ENCODE measurements at regions not wholly inside any gene's neighbourhood (a gene's known extent, or its start where the extent isn't known, plus 50 kb on each side); places are given as distances from the start of the nearest gene placed in this dataset.

DNA sequence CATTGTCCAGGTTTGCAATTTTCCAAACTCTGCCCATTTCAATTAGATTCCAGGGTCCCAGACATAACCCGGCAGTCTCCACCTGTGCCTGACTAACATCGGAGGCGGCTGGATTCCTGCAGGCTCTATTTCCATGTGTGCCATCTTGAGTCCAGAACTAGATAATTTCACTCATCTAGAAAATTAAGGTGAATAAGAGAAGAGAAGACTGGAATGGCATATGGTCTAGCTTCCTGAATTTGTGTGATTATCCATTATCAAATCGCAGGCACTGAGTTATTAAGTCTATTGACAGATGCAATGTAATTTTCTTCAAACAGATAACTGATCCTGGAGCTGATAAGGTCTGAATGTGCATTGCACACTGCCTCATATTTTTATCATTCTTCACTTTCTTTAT, 305.2 kb downstream of the ETAA1 start (continued):
- TF ChIP-seq, protein P1, sequence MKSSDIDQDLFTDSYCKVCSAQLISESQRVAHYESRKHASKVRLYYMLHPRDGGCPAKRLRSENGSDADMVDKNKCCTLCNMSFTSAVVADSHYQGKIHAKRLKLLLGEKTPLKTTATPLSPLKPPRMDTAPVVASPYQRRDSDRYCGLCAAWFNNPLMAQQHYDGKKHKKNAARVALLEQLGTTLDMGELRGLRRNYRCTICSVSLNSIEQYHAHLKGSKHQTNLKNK (CRISPR knock-in tag; IDR thresholded peaks at IDR 0.05) = no peak
- TF ChIP-seq, protein P2, sequence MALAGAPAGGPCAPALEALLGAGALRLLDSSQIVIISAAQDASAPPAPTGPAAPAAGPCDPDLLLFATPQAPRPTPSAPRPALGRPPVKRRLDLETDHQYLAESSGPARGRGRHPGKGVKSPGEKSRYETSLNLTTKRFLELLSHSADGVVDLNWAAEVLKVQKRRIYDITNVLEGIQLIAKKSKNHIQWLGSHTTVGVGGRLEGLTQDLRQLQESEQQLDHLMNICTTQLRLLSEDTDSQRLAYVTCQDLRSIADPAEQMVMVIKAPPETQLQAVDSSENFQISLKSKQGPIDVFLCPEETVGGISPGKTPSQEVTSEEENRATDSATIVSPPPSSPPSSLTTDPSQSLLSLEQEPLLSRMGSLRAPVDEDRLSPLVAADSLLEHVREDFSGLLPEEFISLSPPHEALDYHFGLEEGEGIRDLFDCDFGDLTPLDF (CRISPR knock-in tag; IDR thresholded peaks at IDR 0.05) = no peak
- TF ChIP-seq RELA (CRISPR knock-in tag; IDR thresholded peaks at IDR 0.05; ENCODE audit: borderline replicate concordance) (no peak), NFATC4 (CRISPR knock-in tag; IDR thresholded peaks at IDR 0.05) (no peak), TEAD1 (CRISPR knock-in tag; IDR thresholded peaks at IDR 0.05) (no peak), NR1H2 (CRISPR knock-in tag; IDR thresholded peaks at IDR 0.05) (no peak), GABPB1 (CRISPR knock-in tag; IDR thresholded peaks at IDR 0.05) (no peak)

DNA sequence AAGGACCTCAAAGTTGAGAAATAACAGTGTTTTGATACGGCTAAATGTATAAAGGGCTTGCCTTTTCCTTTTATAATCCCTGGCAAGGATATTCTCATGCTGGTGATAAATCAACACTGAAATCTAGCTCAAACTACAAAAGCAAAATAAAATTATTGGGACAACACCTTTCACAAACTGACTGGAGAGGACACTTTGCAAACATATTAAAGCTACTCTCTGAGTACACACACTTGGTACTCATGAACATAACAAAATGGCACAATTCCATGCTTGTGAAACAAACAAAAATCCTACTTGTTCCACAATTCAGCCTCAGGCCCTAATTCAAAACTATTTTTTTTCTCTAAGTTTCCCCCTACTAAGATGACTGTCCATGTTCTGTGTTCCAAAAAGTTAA, 305.8 kb downstream of the ETAA1 start:
- no peak overlapping the region for H3K4me3 Mint-ChIP-seq
- DNase-seq (ENCODE audit: low spot score) (no peak), ATAC-seq (no peak)
- no peaks in the 10 kb centered on the region for H3K4me1 Mint-ChIP-seq
- no peaks in the 10 kb centered on the region; the same call in 1 of the 2 replicates for H3K27me3 Mint-ChIP-seq (ENCODE audit: low read depth)
- CTCF ChIA-PET = interaction anchor here (1.2 kb wide), 1 partner anchor 143 kb away, joined by 3 read pairs; no protein-coding TSS in a partner anchor
- POLR2A ChIA-PET = no interaction called here
- H3K36me3 Mint-ChIP-seq = no peaks in the 10 kb centered on the region
- TF ChIP-seq RELA (CRISPR knock-in tag; IDR thresholded peaks at IDR 0.05; ENCODE audit: borderline replicate concordance) = no peak
- TF ChIP-seq TCF7 (CRISPR knock-in tag; IDR thresholded peaks at IDR 0.05; ENCODE audit: low read depth) = no peak
- no peak for TF ChIP-seq CBFB (CRISPR knock-in tag; IDR thresholded peaks at IDR 0.05; ENCODE audit: low read depth)
- TF ChIP-seq JAZF1 (CRISPR knock-in tag; IDR thresholded peaks at IDR 0.05) = no peak
- TF ChIP-seq ZNF219 (CRISPR knock-in tag; IDR thresholded peaks at IDR 0.05; ENCODE audit: borderline replicate concordance) = no peak
- no peak for TF ChIP-seq MXD4 (CRISPR knock-in tag; IDR thresholded peaks at IDR 0.05; ENCODE audit: borderline replicate concordance)
- TF ChIP-seq OVOL2 (CRISPR knock-in tag; IDR thresholded peaks at IDR 0.05; ENCODE audit: borderline replicate concordance) = no peak
- no peak for TF ChIP-seq IRF2 (CRISPR knock-in tag; IDR thresholded peaks at IDR 0.05; ENCODE audit: borderline replicate concordance, low read depth)
- TF ChIP-seq, protein P3, sequence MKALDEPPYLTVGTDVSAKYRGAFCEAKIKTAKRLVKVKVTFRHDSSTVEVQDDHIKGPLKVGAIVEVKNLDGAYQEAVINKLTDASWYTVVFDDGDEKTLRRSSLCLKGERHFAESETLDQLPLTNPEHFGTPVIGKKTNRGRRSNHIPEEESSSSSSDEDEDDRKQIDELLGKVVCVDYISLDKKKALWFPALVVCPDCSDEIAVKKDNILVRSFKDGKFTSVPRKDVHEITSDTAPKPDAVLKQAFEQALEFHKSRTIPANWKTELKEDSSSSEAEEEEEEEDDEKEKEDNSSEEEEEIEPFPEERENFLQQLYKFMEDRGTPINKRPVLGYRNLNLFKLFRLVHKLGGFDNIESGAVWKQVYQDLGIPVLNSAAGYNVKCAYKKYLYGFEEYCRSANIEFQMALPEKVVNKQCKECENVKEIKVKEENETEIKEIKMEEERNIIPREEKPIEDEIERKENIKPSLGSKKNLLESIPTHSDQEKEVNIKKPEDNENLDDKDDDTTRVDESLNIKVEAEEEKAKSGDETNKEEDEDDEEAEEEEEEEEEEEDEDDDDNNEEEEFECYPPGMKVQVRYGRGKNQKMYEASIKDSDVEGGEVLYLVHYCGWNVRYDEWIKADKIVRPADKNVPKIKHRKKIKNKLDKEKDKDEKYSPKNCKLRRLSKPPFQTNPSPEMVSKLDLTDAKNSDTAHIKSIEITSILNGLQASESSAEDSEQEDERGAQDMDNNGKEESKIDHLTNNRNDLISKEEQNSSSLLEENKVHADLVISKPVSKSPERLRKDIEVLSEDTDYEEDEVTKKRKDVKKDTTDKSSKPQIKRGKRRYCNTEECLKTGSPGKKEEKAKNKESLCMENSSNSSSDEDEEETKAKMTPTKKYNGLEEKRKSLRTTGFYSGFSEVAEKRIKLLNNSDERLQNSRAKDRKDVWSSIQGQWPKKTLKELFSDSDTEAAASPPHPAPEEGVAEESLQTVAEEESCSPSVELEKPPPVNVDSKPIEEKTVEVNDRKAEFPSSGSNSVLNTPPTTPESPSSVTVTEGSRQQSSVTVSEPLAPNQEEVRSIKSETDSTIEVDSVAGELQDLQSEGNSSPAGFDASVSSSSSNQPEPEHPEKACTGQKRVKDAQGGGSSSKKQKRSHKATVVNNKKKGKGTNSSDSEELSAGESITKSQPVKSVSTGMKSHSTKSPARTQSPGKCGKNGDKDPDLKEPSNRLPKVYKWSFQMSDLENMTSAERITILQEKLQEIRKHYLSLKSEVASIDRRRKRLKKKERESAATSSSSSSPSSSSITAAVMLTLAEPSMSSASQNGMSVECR (CRISPR knock-in tag; IDR thresholded peaks at IDR 0.05; ENCODE audit: borderline replicate concordance) = no peak
- TF ChIP-seq, protein P4, sequence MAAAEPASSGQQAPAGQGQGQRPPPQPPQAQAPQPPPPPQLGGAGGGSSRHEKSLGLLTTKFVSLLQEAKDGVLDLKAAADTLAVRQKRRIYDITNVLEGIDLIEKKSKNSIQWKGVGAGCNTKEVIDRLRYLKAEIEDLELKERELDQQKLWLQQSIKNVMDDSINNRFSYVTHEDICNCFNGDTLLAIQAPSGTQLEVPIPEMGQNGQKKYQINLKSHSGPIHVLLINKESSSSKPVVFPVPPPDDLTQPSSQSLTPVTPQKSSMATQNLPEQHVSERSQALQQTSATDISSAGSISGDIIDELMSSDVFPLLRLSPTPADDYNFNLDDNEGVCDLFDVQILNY (CRISPR knock-in tag; IDR thresholded peaks at IDR 0.05) = no peak
- TF ChIP-seq NR2C2 (CRISPR knock-in tag; IDR thresholded peaks at IDR 0.05) = no peak
- TF ChIP-seq, protein P5, sequence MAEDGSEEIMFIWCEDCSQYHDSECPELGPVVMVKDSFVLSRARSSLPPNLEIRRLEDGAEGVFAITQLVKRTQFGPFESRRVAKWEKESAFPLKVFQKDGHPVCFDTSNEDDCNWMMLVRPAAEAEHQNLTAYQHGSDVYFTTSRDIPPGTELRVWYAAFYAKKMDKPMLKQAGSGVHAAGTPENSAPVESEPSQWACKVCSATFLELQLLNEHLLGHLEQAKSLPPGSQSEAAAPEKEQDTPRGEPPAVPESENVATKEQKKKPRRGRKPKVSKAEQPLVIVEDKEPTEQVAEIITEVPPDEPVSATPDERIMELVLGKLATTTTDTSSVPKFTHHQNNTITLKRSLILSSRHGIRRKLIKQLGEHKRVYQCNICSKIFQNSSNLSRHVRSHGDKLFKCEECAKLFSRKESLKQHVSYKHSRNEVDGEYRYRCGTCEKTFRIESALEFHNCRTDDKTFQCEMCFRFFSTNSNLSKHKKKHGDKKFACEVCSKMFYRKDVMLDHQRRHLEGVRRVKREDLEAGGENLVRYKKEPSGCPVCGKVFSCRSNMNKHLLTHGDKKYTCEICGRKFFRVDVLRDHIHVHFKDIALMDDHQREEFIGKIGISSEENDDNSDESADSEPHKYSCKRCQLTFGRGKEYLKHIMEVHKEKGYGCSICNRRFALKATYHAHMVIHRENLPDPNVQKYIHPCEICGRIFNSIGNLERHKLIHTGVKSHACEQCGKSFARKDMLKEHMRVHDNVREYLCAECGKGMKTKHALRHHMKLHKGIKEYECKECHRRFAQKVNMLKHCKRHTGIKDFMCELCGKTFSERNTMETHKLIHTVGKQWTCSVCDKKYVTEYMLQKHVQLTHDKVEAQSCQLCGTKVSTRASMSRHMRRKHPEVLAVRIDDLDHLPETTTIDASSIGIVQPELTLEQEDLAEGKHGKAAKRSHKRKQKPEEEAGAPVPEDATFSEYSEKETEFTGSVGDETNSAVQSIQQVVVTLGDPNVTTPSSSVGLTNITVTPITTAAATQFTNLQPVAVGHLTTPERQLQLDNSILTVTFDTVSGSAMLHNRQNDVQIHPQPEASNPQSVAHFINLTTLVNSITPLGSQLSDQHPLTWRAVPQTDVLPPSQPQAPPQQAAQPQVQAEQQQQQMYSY (CRISPR knock-in tag; IDR thresholded peaks at IDR 0.05) = no peak
- TF ChIP-seq, protein P6, sequence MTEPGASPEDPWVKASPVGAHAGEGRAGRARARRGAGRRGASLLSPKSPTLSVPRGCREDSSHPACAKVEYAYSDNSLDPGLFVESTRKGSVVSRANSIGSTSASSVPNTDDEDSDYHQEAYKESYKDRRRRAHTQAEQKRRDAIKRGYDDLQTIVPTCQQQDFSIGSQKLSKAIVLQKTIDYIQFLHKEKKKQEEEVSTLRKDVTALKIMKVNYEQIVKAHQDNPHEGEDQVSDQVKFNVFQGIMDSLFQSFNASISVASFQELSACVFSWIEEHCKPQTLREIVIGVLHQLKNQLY (CRISPR knock-in tag; IDR thresholded peaks at IDR 0.05) = no peak
- H3K27ac Mint-ChIP-seq = no peak overlapping the region
- peaks cover 15% of the 10 kb centered on the region for H3K9me3 Mint-ChIP-seq
